GM19324 (cell line): ENCODE measurements at regions not wholly inside any gene's neighbourhood (a gene's known extent, or its start where the extent isn't known, plus 50 kb on each side); places are given as distances from the start of the nearest gene placed in this dataset.
"Not testable (repeated sequence)": the region's sequence is repeated elsewhere in the genome, so short reads cannot be mapped to it uniquely, and the experiment has no call there.

Experiments used
- ATAC-seq: cut with Tn5 transposase; IDR thresholded peaks from one replicate; pipeline ENCODE4 v1.9.1; 2021; ENCODE audit warnings: mild to moderate bottlenecking, moderate library complexity; ENCODE audit not compliant: unreplicated experiment, low FRiP score

- ATAC-seq, result peak; percentile 93
Measured at GRCh38 chr2:14903709-14904374, 271.3 kb downstream of the LRATD1 start.

GRCh38 chr2:14904378-14904777 is 271.9 kb downstream of the LRATD1 start:
- ATAC-seq, result not testable (repeated sequence)

GRCh38 chr2:14905571-14905970 is 273.1 kb downstream of the LRATD1 start:
- ATAC-seq, result no peak

GRCh38 chr2:14907014-14907612 is 274.6 kb downstream of the LRATD1 start:
- no peak for ATAC-seq

GRCh38 chr2:14909795-14910194 is 277.3 kb downstream of the LRATD1 start:
- no peak for ATAC-seq

- ATAC-seq, result no peak
Measured at GRCh38 chr2:14910654-14911053, 278.1 kb downstream of the LRATD1 start.

- no peak for ATAC-seq
Measured at GRCh38 chr2:14915983-14916382, 283.5 kb downstream of the LRATD1 start.

- no peak for ATAC-seq
Measured at GRCh38 chr2:14923820-14924580, 291.5 kb downstream of the LRATD1 start.

GRCh38 chr2:14925471-14925870 is 293.0 kb downstream of the LRATD1 start:
- no peak for ATAC-seq

GRCh38 chr2:14927021-14927564 is 294.6 kb downstream of the LRATD1 start:
- no peak for ATAC-seq

GRCh38 chr2:14928056-14928455 is 295.5 kb downstream of the LRATD1 start:
- ATAC-seq, result no peak

GRCh38 chr2:14930441-14930840 is 297.9 kb downstream of the LRATD1 start:
- ATAC-seq, result no peak

- no peak for ATAC-seq
Measured at GRCh38 chr2:14932285-14932684, 299.8 kb downstream of the LRATD1 start.

GRCh38 chr2:14933753-14934152 is 301.2 kb downstream of the LRATD1 start:
- ATAC-seq, result no peak

- ATAC-seq, result no peak
Measured at GRCh38 chr2:14936426-14936825, 303.9 kb downstream of the LRATD1 start.

GRCh38 chr2:14937336-14937735 is 304.8 kb downstream of the LRATD1 start:
- ATAC-seq, result no peak

- no peak for ATAC-seq
Measured at GRCh38 chr2:14941151-14941631, 308.7 kb downstream of the LRATD1 start.

- ATAC-seq, result no peak
Measured at GRCh38 chr2:14942987-14943386, 310.5 kb downstream of the LRATD1 start.

- peak; percentile 75 for ATAC-seq
Measured at GRCh38 chr2:14944562-14945346, 312.2 kb downstream of the LRATD1 start.

- no peak for ATAC-seq
Measured at GRCh38 chr2:14951569-14952285, 319.2 kb downstream of the LRATD1 start.
